Panc1 (cell line): ENCODE measurements at regions not wholly inside any gene's neighbourhood (a gene's known extent, or its start where the extent isn't known, plus 50 kb on each side); places are given as distances from the start of the nearest gene placed in this dataset.

Experiments
- ATAC-seq: fragments of 200-7000 bp; cut with Tn5 transposase; 2 replicates; pipeline ENCODE4 v1.9.1; 2020; ENCODE audit warnings: mild to moderate bottlenecking, moderate library complexity
- BruUV-seq: library from RNA; stranded (reverse); fragments of 400-500 nt; replicated peaks from 2 replicates; lab custom pipeline; 2021; lab: Mats Ljungman, UMichigan
- CTCF ChIA-PET: fragments of 300-600 bp; sonication (Branson Sonifier 250); formaldehyde crosslinking; loops from one replicate; lab custom pipeline; 2022; ENCODE audit warnings: antibody characterized with exemption; lab: Charles Lee
- POLR2A ChIA-PET: fragments of 300-600 bp; sonication (Branson Sonifier 250); formaldehyde crosslinking; loops from one replicate; lab custom pipeline; 2022; ENCODE audit warnings: antibody characterized with exemption; lab: Charles Lee
- DNase-seq: peaks from one replicate; pipeline ENCODE4 v3.0.0-alpha.2; 2010; ENCODE audit warnings: low read depth, low spot score
- H3K27ac ChIP-seq: 2 replicates; pipeline ENCODE4 v1.5.1; 2011; ENCODE audit warnings: mild to moderate bottlenecking, low read length, inconsistent platforms
- H3K27me3 ChIP-seq: fragments of 200-500 bp; sonication (Bioruptor generic); 2 replicates; pipeline ENCODE4 v1.6.0; 2014; ENCODE audit warnings: low read length, inconsistent platforms; ENCODE audit not compliant: control insufficient read depth, insufficient read depth
- H3K36me3 ChIP-seq: fragments of 200-500 bp; sonication (Bioruptor generic); 2 replicates; pipeline ENCODE4 v1.5.1; 2014; ENCODE audit warnings: inconsistent platforms, mild to moderate bottlenecking, low read length, moderate library complexity; ENCODE audit not compliant: control insufficient read depth, insufficient read depth
- H3K4me1 ChIP-seq: 2 replicates; pipeline ENCODE4 v1.5.1; 2011; ENCODE audit warnings: inconsistent platforms, mild to moderate bottlenecking, low read length, moderate library complexity; ENCODE audit not compliant: control insufficient read depth, insufficient read depth
- H3K4me3 ChIP-seq, 2 experiments: 2 replicates each; pipeline ENCODE4 v1.5.1; 2011 to 2012; ENCODE audit warnings: low read depth in 2 of 2, low read length in 2 of 2, mild to moderate bottlenecking in 2 of 2, inconsistent platforms in 1 of 2, moderate library complexity in 1 of 2
- H3K9me3 ChIP-seq: fragments of 200-500 bp; sonication (Bioruptor generic); 2 replicates; pipeline ENCODE4 v1.5.1; 2014; ENCODE audit warnings: low read depth, mild to moderate bottlenecking, inconsistent platforms, low read length, moderate library complexity; ENCODE audit not compliant: control insufficient read depth, insufficient read depth
- POLR2AphosphoS5 ChIP-seq: IDR thresholded peaks from 2 replicates; pipeline ENCODE4 v1.6.1; 2012; ENCODE audit warnings: mild to moderate bottlenecking, low read depth, low read length, moderate library complexity
- SIN3A ChIP-seq: IDR thresholded peaks from 2 replicates; pipeline ENCODE4 v1.6.1; 2012; ENCODE audit warnings: low read depth, mild to moderate bottlenecking, low read length, moderate library complexity, borderline replicate concordance; ENCODE audit not compliant: insufficient read depth
- TCF7L2 ChIP-seq: IDR thresholded peaks from 2 replicates; pipeline ENCODE4 v1.6.1; 2011; ENCODE audit warnings: mild to moderate bottlenecking, low read depth, low read length, inconsistent platforms
- in situ Hi-C: cut with HindIII; loops from 2 replicates; pipeline ENCODE4 v1.10.0; 2016; ENCODE audit warnings: low sequenced_read_pairs, low pct_unique_long_range_greater_than_20kb
- intact Hi-C: fragments of 100-400 bp; cut with micrococcal nuclease; formaldehyde crosslinking; loops from one replicate; pipeline ENCODE4 v1.10.0; 2022; ENCODE audit not compliant: unreplicated experiment

DNA sequence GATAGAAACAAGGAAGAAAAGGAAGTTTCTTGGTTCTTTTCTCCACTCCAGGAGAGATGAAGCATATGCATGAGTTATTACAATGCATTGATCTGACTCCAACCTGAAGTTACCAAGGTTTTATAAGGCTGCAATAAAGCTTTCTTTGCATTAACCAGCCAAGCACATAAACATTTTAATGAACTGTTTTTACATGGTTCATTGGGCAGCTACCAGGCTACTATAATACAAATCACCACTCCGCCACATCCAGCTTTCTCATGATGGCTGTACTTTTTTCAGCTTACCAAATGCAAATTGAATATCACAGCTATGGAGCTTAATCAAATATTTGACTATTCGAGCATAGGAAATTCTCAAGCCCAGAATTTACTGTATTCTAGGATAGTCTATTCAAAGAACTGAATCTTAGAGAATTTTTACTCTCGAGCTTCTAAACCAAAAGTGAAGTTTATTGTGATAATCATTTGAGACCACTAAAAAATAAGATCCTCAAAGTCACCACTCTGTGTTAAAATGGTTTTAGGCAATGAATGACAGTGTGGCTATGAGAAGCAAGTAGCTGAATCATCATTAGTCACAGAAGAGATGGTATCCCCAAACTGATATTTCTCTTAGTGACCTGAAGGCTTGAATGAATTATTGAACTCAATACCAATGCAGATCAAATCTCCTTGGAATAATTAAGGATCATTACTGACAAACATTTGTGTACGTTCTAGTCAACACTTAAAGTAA is 58.6 kb upstream of the ZNF281 start:
- H3K27ac ChIP-seq, result peak overlapping the region; percentile 23; the same call in 1 of the 2 replicates
- H3K9me3 ChIP-seq, result no peaks in the 10 kb centered on the region
- ATAC-seq (no peak), DNase-seq (no peak)
- TF ChIP-seq TCF7L2, result peak; percentile 75
- no peak for TF ChIP-seq POLR2AphosphoS5
- H3K36me3 ChIP-seq, result no peaks in the 10 kb centered on the region
- H3K4me3 ChIP-seq, result no peak overlapping the region
- ChIA-PET POLR2A (no interaction called here), CTCF (no interaction called here)
- BruUV-seq, result no TSS peak
- H3K4me1 ChIP-seq, result peaks cover 10% of the 10 kb centered on the region
- H3K27me3 ChIP-seq, result no peaks in the 10 kb centered on the region
- intact Hi-C loops, result no loop called here
- in situ Hi-C loops, result no loop called here

DNA sequence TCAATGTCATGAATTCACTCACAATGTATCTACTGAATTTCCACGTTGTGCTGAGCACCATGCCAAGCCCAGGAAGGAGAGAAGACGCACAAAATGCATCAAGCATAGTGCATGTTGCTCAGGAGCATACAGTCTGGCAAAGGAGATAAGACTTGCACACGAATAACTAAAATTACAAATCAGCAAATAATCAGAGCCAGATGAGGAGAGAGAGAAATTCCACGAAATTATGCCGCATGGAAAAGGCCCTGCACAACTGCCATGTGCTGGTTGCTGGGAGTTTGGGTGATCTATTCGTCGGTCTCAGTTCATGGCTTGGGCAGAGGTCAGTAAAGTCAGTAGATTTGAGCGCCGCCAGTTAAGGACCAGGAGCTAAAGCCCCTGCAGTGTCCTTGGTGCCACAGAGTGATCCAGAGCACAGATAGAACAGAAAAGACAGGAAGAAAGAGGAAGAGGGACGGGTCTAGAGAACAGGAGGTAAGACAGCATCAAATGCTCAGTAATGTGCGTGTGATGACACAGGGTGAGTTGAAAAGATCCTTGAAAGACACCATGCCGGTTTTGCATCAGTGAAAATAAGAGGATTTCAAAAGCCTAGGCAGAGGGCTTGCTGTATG is 55.1 kb upstream of the ZNF281 start:
- ATAC-seq (no peak), DNase-seq (no peak)
- no peak for TF ChIP-seq SIN3A
- in situ Hi-C loops (no loop called here), intact Hi-C loops (no loop called here)
- Histone ChIP-seq H3K4me1 (peaks cover 10% of the 10 kb centered on the region), H3K27me3 (no peaks in the 10 kb centered on the region), H3K9me3 (no peaks in the 10 kb centered on the region), H3K36me3 (no peaks in the 10 kb centered on the region), H3K27ac (no peak overlapping the region), H3K4me3 (no peak overlapping the region)
- ChIA-PET POLR2A (no interaction called here), CTCF (no interaction called here)
- BruUV-seq, result no TSS peak
